ENCODE measurements at regions not wholly inside any gene's neighbourhood (a gene's known extent, or its start where the extent isn't known, plus 50 kb on each side); places are given as distances from the start of the nearest gene placed in this dataset.

DNA sequence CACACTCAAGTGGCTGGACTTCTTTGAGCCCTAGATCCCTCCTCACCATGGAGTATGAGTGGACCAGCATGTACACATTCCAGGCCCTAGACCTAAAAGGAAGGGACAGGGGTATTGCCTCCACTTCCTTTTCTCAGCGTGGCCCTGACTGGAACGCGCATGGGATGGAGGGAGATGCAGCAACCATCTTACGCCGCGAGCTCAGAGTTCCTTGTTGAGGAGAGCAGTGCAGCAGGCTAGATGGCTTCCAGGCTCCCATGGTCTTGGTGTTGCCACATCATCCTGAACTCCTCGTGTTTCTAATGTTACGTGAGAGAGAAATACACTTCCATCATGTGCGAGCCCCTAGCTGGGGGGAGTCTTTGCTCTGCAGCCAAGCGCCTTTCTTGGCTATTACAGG lies 61.8 kb upstream of the DIO3 start:
- H3K4me2 ChIP-seq (ENCODE audit: low read depth, low read length) = no peak overlapping the region
- no peaks in the 10 kb centered on the region; the same call in 1 of the 2 replicates for H3K9me3 ChIP-seq (ENCODE audit: low read length)
- H3K79me2 ChIP-seq (ENCODE audit: insufficient read depth, low read length) = no peaks in the 10 kb centered on the region
- no peak overlapping the region for H3K9ac ChIP-seq (ENCODE audit: insufficient read depth, low read depth, low read length)
- H3K27ac ChIP-seq (ENCODE audit: extremely low read length, insufficient read depth, low read length) = no peak overlapping the region
- H3K36me3 ChIP-seq (replicated peaks in 1 of 2; ENCODE audit: control insufficient read depth in 1 of 2, insufficient read depth in 2 of 2, low read length in 2 of 2) = no peaks in the 10 kb centered on the region
- DNase-seq (ENCODE audit: low spot score) (no peak), ATAC-seq (no peak), FAIRE-seq (no peak)
- no peak overlapping the region for H3K4me3 ChIP-seq (replicated peaks in 1 of 3; ENCODE audit: insufficient read depth in 1 of 3, low read depth in 2 of 3, low read length in 3 of 3)
- WGBS (ENCODE audit: low lambda C conversion rate) = 42% methylated on average over 3 of the region's 10 CpGs
- no peaks in the 10 kb centered on the region for H4K20me1 ChIP-seq (ENCODE audit: insufficient read depth, low read length)
- intact Hi-C loops (cut with micrococcal nuclease; ENCODE audit: unreplicated experiment) = no loop called here
- no TSS peak for BruUV-seq (replicated peaks)
- TF ChIP-seq, protein P1, sequence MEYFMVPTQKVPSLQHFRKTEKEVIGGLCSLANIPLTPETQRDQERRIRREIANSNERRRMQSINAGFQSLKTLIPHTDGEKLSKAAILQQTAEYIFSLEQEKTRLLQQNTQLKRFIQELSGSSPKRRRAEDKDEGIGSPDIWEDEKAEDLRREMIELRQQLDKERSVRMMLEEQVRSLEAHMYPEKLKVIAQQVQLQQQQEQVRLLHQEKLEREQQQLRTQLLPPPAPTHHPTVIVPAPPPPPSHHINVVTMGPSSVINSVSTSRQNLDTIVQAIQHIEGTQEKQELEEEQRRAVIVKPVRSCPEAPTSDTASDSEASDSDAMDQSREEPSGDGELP (IDR thresholded peaks at IDR 0.05; ENCODE audit: borderline replicate concordance, low read depth) = no peak
- TF ChIP-seq SAFB2 (CRISPR knock-in tag; IDR thresholded peaks at IDR 0.05; ENCODE audit: borderline replicate concordance, low read depth) = no peak
- no peak for TF ChIP-seq ZNF577 (CRISPR knock-in tag; IDR thresholded peaks at IDR 0.05; ENCODE audit: borderline replicate concordance, low read depth)
- TF ChIP-seq ZMYM3 (CRISPR knock-in tag; IDR thresholded peaks at IDR 0.05) = no peak
- TF ChIP-seq, protein P2, sequence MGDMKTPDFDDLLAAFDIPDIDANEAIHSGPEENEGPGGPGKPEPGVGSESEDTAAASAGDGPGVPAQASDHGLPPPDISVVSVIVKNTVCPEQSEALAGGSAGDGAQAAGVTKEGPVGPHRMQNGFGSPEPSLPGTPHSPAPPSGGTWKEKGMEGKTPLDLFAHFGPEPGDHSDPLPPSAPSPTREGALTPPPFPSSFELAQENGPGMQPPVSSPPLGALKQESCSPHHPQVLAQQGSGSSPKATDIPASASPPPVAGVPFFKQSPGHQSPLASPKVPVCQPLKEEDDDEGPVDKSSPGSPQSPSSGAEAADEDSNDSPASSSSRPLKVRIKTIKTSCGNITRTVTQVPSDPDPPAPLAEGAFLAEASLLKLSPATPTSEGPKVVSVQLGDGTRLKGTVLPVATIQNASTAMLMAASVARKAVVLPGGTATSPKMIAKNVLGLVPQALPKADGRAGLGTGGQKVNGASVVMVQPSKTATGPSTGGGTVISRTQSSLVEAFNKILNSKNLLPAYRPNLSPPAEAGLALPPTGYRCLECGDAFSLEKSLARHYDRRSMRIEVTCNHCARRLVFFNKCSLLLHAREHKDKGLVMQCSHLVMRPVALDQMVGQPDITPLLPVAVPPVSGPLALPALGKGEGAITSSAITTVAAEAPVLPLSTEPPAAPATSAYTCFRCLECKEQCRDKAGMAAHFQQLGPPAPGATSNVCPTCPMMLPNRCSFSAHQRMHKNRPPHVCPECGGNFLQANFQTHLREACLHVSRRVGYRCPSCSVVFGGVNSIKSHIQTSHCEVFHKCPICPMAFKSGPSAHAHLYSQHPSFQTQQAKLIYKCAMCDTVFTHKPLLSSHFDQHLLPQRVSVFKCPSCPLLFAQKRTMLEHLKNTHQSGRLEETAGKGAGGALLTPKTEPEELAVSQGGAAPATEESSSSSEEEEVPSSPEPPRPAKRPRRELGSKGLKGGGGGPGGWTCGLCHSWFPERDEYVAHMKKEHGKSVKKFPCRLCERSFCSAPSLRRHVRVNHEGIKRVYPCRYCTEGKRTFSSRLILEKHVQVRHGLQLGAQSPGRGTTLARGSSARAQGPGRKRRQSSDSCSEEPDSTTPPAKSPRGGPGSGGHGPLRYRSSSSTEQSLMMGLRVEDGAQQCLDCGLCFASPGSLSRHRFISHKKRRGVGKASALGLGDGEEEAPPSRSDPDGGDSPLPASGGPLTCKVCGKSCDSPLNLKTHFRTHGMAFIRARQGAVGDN (CRISPR knock-in tag; IDR thresholded peaks at IDR 0.05) = no peak
- no peak for TF ChIP-seq ZIK1 (CRISPR knock-in tag; IDR thresholded peaks at IDR 0.05; ENCODE audit: borderline replicate concordance, low read depth)
- TF ChIP-seq, protein P3, sequence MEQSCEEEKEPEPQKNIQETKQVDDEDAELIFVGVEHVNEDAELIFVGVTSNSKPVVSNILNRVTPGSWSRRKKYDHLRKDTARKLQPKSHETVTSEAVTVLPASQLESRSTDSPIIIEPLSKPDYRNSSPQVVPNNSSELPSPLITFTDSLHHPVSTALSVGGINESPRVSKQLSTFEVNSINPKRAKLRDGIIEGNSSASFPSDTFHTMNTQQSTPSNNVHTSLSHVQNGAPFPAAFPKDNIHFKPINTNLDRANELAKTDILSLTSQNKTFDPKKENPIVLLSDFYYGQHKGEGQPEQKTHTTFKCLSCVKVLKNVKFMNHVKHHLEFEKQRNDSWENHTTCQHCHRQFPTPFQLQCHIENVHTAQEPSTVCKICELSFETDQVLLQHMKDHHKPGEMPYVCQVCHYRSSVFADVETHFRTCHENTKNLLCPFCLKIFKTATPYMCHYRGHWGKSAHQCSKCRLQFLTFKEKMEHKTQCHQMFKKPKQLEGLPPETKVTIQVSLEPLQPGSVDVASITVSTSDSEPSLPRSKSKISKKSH (CRISPR knock-in tag; IDR thresholded peaks at IDR 0.05; ENCODE audit: borderline replicate concordance) = no peak
- no peak for TF ChIP-seq ZNF20 (CRISPR knock-in tag; IDR thresholded peaks at IDR 0.05)
- TF ChIP-seq ZFX (CRISPR knock-in tag; IDR thresholded peaks at IDR 0.05; ENCODE audit: low read depth) = no peak
- TF ChIP-seq NRL (CRISPR knock-in tag; IDR thresholded peaks at IDR 0.05; ENCODE audit: borderline replicate concordance) = no peak
- no peak for TF ChIP-seq ZNF776 (CRISPR knock-in tag; IDR thresholded peaks at IDR 0.05)
- no peak for TF ChIP-seq JARID2 (CRISPR knock-in tag; IDR thresholded peaks at IDR 0.05; ENCODE audit: insufficient replicate concordance)
- TF ChIP-seq KMT2A (CRISPR knock-in tag; IDR thresholded peaks at IDR 0.05) = no peak
- POLR2A ChIA-PET = no interaction called here
- in situ Hi-C loops (cut with HindIII; ENCODE audit: extremely low pct_ligation_motif_present, low pct_unique_long_range_greater_than_20kb) = no loop called here
- CTCF ChIA-PET (ENCODE audit: low intra/inter-chr PET ratio, low total read pairs) = no interaction called here
- no peak overlapping the region for H2AFZ ChIP-seq (ENCODE audit: low read length)
- peaks cover 20% of the 10 kb centered on the region for H3K4me1 ChIP-seq (ENCODE audit: insufficient read depth, low read length)
- H3K27me3 ChIP-seq (ENCODE audit: control insufficient read depth in 1 of 2, insufficient read depth in 2 of 2, low read length in 2 of 2) = peaks cover 5 to 31% of the 10 kb centered on the region in 2 experiments; a peak in 3 of 5 replicates
